DMS 273 treated with DMSO at 0.1 percent for 48 hours (cell line): ENCODE measurements at regions not wholly inside any gene's neighbourhood (a gene's known extent, or its start where the extent isn't known, plus 50 kb on each side); places are given as distances from the start of the nearest gene placed in this dataset.

ENCODE experiments used
- DNase-seq: peaks from one replicate; lab custom pipeline; 2025; lab: John Stamatoyannopoulos, UW

- no peak for DNase-seq
These were observed 242.2 kb downstream of the B3GLCT start for GRCh38 chr13:31441800-31442510.

GRCh38 chr13:31442571-31442970 lies 242.8 kb downstream of the B3GLCT start:
- DNase-seq = no peak

- no peak for DNase-seq
These were observed 244.6 kb downstream of the B3GLCT start for GRCh38 chr13:31444266-31444856.

DNA sequence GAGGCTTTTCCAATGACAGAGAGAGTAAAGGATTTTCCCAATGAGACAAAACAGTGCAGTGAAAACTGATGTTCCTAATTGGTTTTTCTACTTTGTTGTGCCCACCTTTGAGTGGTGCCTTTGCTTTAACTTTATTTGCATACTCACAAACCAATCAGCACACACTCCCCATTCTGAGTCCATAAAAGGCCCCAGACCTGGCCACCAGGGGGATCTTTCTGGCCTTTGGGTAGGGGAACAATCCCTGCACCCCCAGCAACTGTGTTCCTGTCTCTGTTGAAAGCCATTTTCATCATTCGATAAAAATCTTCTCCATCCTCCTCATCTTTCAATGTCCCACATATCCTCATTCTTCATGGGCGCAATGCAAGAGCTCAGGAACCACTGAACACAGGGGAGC lies 252.8 kb downstream of the B3GLCT start:
- no peak for DNase-seq

DNA sequence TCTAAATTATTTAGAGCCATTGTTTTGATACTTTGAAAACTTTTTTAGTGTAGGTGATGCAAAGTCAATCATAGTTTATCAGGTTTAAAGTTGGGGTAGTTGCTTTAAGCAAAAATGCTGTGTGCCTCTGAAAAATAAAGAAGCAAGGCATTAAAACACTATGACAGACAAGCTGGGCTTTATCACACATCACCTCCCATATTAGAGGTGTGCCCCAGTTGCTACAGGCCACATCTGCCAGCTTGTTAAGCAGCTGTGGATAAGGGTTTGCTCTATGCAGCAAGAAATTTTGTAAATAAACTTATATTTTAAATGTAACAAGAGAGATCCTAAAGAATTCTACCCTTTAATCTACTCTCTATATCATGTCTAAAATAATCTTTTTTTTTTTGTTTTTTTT lies 255.8 kb downstream of the B3GLCT start:
- DNase-seq = no peak

- DNase-seq = no peak
These were observed 256.3 kb downstream of the B3GLCT start for GRCh38 chr13:31456056-31456455.

GRCh38 chr13:31460061-31460460 lies 260.3 kb downstream of the B3GLCT start:
- no peak for DNase-seq

DNA sequence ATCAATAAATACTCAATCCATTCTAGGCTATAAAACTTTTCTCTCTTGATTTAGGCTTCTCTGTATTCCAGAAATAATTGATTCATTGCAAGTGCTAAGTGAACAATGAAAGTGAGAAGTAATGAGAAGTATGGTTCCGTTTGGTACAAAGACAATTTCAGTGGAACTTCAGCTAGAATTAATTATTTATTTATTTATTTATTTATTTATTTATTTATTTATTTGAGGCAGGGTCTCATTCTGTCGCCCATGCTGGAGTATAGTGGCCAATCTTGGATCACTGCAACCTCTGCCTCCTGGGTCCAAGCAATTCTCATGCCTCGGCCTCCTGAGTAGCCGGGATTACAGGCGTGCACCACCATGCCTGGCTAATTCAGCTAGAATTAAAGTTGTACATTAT lies 262.1 kb downstream of the B3GLCT start:
- DNase-seq = no peak

DNA sequence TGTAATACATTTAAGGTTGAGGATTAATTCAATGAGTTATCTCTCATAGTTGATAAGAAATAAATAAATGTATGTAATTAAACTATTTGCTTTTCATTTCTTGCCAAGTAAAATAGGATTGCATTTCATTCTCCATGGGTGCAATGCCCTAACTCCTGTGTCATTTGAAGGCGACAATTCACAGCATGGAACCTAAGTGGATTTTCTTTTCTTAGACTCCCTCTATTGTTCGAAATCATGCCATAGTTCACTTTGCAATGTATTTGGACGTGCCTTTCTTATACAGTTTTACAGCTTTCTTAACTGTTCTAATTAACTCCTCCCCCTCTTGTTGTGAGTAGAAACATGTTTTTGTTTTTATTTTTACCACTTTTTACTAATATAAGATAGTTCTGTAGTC lies 263.0 kb downstream of the B3GLCT start:
- no peak for DNase-seq

DNA sequence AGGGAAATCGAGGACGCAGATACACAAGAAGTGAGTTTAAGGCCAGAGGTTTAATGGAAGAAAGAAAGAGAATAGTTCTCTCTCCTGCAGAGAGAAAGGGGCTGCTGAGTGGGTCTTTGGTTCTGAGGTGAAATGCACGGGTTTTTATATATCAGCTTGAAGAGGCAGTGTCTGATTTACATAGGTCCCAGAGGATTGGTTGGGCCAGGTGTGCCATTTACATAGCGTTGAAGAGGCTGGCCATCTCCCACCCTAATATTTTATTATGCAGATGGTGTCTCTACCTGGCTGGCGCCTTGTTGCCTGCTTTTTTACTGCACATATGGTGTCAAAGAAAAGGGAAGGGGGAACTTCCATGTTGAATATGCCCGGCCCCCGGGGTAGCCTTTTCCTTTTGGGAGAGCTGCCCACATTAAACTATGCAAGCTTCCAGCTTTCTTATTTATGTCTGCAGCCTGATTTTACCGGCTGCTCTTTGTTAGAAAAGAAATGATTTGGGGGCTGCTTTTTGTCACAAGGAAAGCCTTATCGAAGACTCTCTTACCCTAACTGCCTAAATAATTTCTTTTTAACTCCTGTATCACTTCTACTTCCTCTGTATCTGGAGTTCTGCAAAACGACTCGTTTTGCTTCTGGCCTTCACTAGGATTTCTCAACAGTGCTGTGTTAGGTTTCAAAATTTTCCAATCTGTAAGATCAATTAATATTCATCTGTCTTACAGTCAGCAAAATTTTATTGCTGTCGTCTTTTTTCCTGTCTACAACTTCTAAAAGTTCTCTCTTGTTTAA lies 268.5 kb downstream of the B3GLCT start:
- DNase-seq = no peak

DNA sequence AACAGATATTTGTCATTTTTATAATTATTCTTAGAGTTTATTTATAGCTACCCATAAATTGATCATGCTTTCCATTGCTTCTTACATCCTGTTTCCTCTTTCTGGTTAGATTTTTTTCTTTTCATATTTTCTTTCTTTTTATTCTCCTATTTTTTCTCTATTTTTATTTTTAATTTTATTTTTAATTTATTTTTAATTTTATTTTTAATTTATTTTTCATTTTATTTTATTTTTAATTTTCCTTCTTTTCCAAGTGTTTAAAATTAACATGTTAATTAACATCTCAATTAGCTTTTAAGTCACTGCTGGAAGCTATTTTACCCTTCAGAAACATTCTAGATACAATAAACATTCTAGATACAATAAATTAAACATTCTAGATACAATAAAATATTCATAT lies 269.6 kb downstream of the B3GLCT start:
- DNase-seq = no peak

GRCh38 chr13:31476266-31476665 lies 263.1 kb upstream of the RXFP2 start:
- no peak for DNase-seq

GRCh38 chr13:31476753-31477152 lies 262.6 kb upstream of the RXFP2 start:
- DNase-seq = no peak

- no peak for DNase-seq
These were observed 261.4 kb upstream of the RXFP2 start for GRCh38 chr13:31477961-31478360.

DNA sequence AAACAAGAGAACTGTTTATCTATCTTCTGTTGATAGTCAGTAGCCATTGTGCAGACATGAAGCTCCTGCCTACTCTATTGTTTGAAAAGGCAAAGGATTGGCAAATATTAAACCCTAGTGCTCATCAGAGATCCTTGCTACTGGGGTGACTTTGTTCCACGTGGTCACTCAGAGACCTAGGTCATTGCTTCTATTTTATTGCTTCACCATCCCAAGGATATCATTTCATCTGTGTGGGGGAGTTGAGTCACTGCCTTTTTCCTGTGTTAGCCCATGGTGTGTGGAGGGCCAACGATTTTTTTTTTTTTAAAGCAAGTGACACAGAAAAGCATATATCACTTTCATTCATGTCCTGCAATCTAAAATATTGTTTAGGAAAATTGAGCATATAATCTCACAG lies 254.1 kb upstream of the RXFP2 start:
- DNase-seq = no peak

DNA sequence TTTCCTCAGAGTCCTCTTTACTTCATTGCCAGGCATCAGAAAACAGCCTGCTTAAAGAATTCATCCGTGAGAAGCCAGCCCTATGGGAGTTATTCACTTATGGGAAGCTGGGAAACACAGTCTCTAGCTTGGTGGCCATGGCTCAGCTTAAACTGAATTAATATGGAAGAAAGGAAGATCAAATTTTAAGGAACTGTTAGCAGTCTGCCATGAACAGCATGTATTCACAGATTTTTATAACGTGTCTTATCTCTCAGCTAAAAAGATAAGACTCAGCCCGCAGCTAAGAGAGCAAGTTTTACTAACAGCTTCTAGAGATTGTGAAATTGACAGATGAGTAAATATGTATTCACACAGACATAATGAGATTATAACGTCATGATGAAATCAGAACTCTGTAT lies 253.7 kb upstream of the RXFP2 start:
- DNase-seq = no peak

- DNase-seq = no peak
These were observed 244.0 kb upstream of the RXFP2 start for GRCh38 chr13:31495336-31495735.

DNA sequence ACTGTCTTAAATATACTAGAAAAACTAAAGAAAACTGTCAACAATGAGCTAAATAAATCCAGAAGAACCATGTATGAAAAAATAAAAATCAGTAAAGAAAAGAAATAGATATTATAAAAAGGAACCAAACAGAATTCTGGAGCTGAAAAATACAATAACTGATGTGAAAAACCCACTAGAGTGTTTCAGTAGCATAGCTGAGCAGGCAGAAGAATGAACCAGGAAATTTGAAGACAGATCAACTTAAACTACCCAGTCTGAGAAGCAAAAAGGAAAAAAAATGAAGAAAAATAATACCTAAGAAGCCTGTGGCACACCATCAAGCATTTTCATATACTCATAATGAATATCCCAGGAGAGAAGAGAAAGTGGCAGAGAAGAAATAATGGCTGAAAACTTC lies 240.1 kb upstream of the RXFP2 start:
- DNase-seq = no peak

- DNase-seq = no peak
These were observed 235.7 kb upstream of the RXFP2 start for GRCh38 chr13:31503626-31504025.

GRCh38 chr13:31504918-31505317 lies 234.4 kb upstream of the RXFP2 start:
- DNase-seq = no peak

DNA sequence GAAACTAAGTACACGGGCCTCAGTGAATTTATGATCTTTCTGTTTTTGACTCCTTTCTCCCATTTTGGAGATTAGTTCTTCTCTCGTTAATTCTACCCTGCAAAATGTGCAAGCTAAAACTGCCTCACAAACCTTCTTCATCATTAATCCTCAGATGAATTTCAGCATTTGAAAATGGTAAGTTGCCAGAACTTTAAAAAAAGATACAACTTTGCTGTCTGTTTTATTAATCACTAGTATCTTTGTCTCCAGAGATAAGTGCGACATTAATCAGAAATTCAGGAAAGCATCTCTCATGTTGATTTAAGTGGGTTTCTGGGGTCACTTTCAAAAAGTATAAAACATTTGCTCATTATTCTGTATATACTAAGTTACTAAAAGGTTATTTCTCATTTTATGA lies 227.0 kb upstream of the RXFP2 start:
- DNase-seq = no peak

DNA sequence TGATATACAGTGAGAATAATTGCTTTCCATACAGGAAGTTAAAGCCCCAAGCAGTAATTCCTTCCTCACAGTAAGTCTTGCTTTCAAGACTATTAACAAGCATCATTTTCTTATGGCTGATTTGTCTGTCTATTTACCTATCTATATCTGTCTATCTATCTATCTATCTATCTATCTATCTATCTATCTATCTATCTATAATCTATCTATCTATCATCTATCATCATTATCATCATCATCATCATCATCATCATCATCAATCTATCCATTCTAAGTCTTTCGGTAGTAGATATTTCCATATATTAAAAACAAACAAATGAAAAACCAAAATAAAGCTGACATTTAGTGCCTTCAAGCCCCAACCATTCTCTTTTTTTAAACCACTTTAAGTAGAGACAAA lies 224.4 kb upstream of the RXFP2 start:
- no peak for DNase-seq

DNA sequence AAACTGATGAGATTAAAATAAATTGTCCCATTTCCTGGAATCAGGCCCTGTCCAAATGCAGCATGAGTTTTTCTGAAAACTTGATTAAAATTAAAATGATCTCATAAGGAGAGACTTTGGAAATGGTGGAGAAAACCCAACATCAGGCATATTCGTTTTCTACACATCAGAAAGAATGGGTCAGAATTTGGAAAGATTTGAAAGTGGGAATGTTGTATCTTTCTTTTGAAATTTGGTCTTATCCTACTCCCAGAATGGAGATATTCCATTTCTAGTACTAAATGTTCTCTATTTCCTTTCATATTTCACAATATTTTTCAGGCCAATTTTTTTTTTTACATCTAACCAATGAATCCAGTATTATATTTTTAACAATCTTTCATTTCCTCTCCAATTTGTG lies 223.9 kb upstream of the RXFP2 start:
- no peak for DNase-seq
